MCF 10A (cell line): ENCODE measurements at regions not wholly inside any gene's neighbourhood (a gene's known extent, or its start where the extent isn't known, plus 50 kb on each side); places are given as distances from the start of the nearest gene placed in this dataset.

Source experiments
- BruUV-seq: library from RNA; stranded (reverse); fragments of 400-500 nt; replicated peaks from 2 replicates; lab custom pipeline; 2021; lab: Mats Ljungman, UMichigan
- CTCF ChIA-PET: fragments of 300-600 bp; sonication (Branson Sonifier 250); formaldehyde crosslinking; extraction: SDS; loops from one replicate; lab custom pipeline; 2021; ENCODE audit warnings: antibody characterized with exemption, inconsistent platforms; lab: Yijun Ruan, JAX
- POLR2A ChIA-PET: fragments of 300-600, 350-650 bp; sonication (Branson Sonifier 250); formaldehyde crosslinking; extraction: SDS; loops from one replicate; lab custom pipeline; 2020; ENCODE audit warnings: antibody characterized with exemption, inconsistent platforms; lab: Yijun Ruan, JAX
- DNase-seq: peaks from one replicate; pipeline ENCODE4 v3.0.0-alpha.2; 2018; ENCODE audit not compliant: unreplicated experiment
- H3K27ac Mint-ChIP-seq: one replicate; pipeline ENCODE4 v1.8.0; 2022; ENCODE audit warnings: mild to moderate bottlenecking, low read depth, mixed read lengths; ENCODE audit not compliant: unreplicated experiment
- H3K27me3 Mint-ChIP-seq: one replicate; pipeline ENCODE4 v1.8.0; 2022; ENCODE audit warnings: mixed read lengths; ENCODE audit not compliant: insufficient read depth, unreplicated experiment
- H3K36me3 Mint-ChIP-seq: one replicate; pipeline ENCODE4 v1.8.0; 2022; ENCODE audit warnings: mild to moderate bottlenecking, moderate library complexity, mixed read lengths; ENCODE audit not compliant: insufficient read depth, unreplicated experiment
- H3K4me1 Mint-ChIP-seq: one replicate; pipeline ENCODE4 v1.8.0; 2022; ENCODE audit warnings: mixed read lengths; ENCODE audit not compliant: insufficient read depth, unreplicated experiment
- H3K4me3 Mint-ChIP-seq: one replicate; pipeline ENCODE4 v1.8.0; 2022; ENCODE audit warnings: mild to moderate bottlenecking, moderate library complexity, mixed read lengths; ENCODE audit not compliant: unreplicated experiment
- H3K9me3 Mint-ChIP-seq: one replicate; pipeline ENCODE4 v1.8.0; 2022; ENCODE audit warnings: mixed read lengths; ENCODE audit not compliant: unreplicated experiment
- intact Hi-C: fragments of 100-400 bp; cut with micrococcal nuclease; formaldehyde crosslinking; loops from 2 replicates; pipeline ENCODE4 v1.14.1; 2022
- TF ChIP-seq, protein P1 (sequence below): fragments of 200-600 bp; IDR thresholded peaks from one replicate; pipeline ENCODE4 v1.8.0; 2022; ENCODE audit warnings: antibody characterized with exemption, mild to moderate bottlenecking; ENCODE audit not compliant: unreplicated experiment

DNA sequence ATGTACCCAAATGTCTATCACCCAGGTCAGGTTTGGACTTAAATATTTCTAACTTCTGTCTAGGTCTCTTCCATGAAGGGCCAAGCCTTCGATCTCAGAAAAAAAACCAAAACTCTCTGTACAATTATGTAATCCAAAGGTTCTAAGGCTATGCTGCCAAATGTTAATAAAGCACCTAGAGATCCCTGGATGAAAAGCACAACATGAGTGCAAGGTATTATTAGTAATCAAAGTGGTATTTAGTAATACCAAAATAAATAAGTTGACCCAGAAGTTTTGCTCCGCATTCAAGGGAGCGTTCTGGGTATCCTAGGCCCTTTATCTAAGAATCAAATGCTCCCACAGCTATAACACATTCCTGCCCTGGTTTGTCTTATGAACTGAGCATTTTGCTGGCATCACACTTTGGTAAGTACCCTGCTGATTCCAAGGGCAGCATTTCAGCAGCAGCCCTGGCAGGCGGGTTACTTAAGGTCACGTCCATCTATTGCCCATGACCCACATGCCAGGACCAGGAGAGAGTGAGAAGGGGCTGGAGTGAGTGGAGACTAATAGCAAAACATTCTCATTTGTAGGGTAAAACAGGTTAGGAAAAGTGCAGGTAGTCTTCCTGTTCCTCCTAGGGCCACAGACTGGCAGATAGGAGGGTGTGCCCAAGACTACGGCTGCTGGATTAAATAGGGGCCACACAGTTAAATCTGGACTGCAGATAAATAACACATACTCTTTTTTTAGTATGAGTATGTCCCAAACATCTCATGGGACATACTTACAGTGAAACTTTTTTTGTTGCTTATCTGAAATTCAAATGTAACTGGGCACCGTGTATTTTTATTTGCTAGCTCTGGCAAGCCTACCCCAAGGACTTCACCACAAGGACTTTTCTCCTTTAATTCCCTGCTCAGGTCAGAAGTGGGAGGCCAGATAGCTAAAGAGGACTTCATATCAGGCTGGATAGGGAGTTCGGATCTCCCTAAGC, 76.0 kb upstream of the SNRK start:
- no TSS peak for BruUV-seq
- H3K4me3 Mint-ChIP-seq, result no peak overlapping the region
- TF ChIP-seq, protein P1, sequence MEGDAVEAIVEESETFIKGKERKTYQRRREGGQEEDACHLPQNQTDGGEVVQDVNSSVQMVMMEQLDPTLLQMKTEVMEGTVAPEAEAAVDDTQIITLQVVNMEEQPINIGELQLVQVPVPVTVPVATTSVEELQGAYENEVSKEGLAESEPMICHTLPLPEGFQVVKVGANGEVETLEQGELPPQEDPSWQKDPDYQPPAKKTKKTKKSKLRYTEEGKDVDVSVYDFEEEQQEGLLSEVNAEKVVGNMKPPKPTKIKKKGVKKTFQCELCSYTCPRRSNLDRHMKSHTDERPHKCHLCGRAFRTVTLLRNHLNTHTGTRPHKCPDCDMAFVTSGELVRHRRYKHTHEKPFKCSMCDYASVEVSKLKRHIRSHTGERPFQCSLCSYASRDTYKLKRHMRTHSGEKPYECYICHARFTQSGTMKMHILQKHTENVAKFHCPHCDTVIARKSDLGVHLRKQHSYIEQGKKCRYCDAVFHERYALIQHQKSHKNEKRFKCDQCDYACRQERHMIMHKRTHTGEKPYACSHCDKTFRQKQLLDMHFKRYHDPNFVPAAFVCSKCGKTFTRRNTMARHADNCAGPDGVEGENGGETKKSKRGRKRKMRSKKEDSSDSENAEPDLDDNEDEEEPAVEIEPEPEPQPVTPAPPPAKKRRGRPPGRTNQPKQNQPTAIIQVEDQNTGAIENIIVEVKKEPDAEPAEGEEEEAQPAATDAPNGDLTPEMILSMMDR, result no peak
- H3K9me3 Mint-ChIP-seq, result no peaks in the 10 kb centered on the region
- H3K27ac Mint-ChIP-seq, result no peak overlapping the region
- intact Hi-C loops, result no loop called here
- ChIA-PET POLR2A (interaction anchor here (1.2 kb wide), 1 partner anchor 29 kb away, joined by 5 read pairs; no protein-coding TSS in a partner anchor), CTCF (interaction anchor here (1.9 kb wide), 1 partner anchor 54 kb away, joined by 4 read pairs; no protein-coding TSS in a partner anchor)
- no peaks in the 10 kb centered on the region for H3K36me3 Mint-ChIP-seq
- DNase-seq, result no peak
- H3K27me3 Mint-ChIP-seq, result no peaks in the 10 kb centered on the region
- peaks cover 12% of the 10 kb centered on the region for H3K4me1 Mint-ChIP-seq

DNA sequence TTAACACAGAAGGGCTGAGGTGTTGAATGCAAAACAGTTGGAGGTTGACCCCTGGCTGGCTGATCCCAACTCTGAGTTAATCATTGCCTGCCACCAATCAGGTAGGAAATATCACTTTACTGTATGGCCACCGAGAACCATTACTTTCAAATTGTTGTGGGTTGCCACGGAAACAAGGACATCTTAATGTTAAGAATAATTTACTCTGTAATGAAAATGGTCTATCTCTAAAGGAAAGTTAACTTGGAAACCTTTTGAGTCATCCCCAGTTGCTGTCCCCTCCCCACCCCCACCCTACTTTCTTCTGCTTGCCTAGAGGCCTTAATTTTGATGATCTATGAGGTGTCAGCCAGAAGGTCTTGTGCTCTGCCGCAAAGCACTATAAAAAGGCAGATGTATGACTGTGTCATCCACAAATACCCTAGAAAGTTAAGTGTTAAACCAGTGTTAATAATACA, 78.7 kb upstream of the SNRK start:
- no peaks in the 10 kb centered on the region for H3K9me3 Mint-ChIP-seq
- POLR2A ChIA-PET, result interaction anchor here (0.6 kb wide), 1 partner anchor 45 kb away, joined by 3 read pairs; no protein-coding TSS in a partner anchor

DNA sequence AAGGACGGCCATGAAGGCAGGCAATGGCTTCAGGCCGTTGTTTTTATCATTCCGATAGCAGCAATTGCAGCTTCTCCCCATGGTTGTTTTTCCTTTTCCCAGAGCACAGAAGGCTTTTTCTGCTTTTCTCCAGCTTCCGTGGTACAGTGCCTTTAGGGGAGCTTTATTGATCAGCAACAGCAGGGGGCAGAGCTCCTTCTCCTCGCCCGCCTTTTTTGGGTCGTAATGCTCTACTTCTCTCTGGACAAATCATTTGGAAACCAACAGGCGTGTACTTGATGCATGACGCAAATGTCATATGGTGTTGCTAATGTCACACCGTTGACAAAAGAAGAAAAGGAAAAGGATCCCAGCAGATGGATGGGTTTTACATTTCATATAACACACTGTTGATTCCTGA, 79.7 kb upstream of the SNRK start:
- CTCF ChIA-PET, result interaction anchor here (0.5 kb wide), 1 partner anchor 253 kb away, joined by 3 read pairs; no protein-coding TSS in a partner anchor
- H3K4me1 Mint-ChIP-seq, result no peaks in the 10 kb centered on the region
- POLR2A ChIA-PET, result no interaction called here
- H3K27ac Mint-ChIP-seq, result no peak overlapping the region
- intact Hi-C loops, result no loop called here
- no peak overlapping the region for H3K4me3 Mint-ChIP-seq
- TF ChIP-seq, protein P1, result no peak
- H3K36me3 Mint-ChIP-seq, result no peaks in the 10 kb centered on the region
- BruUV-seq, result no TSS peak
- H3K9me3 Mint-ChIP-seq, result no peaks in the 10 kb centered on the region
- no peaks in the 10 kb centered on the region for H3K27me3 Mint-ChIP-seq
- DNase-seq, result no peak

More for the DNA sequence above, 78.7 kb upstream of the SNRK start:
- DNase-seq, result no peak
- BruUV-seq, result no TSS peak
- no peaks in the 10 kb centered on the region for H3K27me3 Mint-ChIP-seq
- CTCF ChIA-PET, result no interaction called here
- no peak overlapping the region for H3K4me3 Mint-ChIP-seq
- no peak overlapping the region for H3K27ac Mint-ChIP-seq
- TF ChIP-seq, protein P1, result no peak
- H3K4me1 Mint-ChIP-seq, result no peaks in the 10 kb centered on the region
- H3K36me3 Mint-ChIP-seq, result no peaks in the 10 kb centered on the region
- intact Hi-C loops, result no loop called here

GRCh38 chr3:43206105-43206504, 80.2 kb upstream of the SNRK start:
- Mint-ChIP-seq H3K4me3 (no peak overlapping the region), H3K36me3 (no peaks in the 10 kb centered on the region), H3K4me1 (no peaks in the 10 kb centered on the region), H3K27ac (no peak overlapping the region), H3K27me3 (no peaks in the 10 kb centered on the region), H3K9me3 (no peaks in the 10 kb centered on the region)
- POLR2A ChIA-PET, result no interaction called here
- TF ChIP-seq, protein P1, result no peak
- CTCF ChIA-PET, result interaction anchor here (0.5 kb wide), 1 partner anchor 252 kb away, joined by 3 read pairs; no protein-coding TSS in a partner anchor
- no TSS peak for BruUV-seq
- intact Hi-C loops, result no loop called here
- DNase-seq, result no peak
